ENCODE measurements at regions not wholly inside any gene's neighbourhood (a gene's known extent, or its start where the extent isn't known, plus 50 kb on each side); places are given as distances from the start of the nearest gene placed in this dataset.
"Not testable (repeated sequence)": the region's sequence is repeated elsewhere in the genome, so short reads cannot be mapped to it uniquely, and the experiment has no call there.

DNA sequence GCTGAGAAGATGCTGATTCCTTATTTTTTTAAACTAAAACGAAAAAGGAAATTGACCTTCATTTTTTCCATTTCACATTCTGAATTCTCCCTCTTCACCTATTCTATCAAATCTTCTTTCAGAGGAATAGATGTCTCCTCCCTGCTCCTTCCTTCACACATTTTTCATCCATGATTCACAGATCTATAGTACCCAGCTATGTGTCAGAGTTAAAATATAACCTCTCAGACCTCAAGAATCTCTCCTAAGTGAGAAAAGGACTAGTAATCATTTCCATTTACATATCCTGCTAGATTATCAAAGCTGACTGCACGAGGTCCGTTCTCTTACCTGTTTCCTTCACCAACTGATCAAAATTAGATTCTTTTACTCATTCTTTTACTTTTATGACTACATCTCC is 1297.6 kb upstream of the ALCAM start:
- ATAC-seq (no peak), DNase-seq (no peak)
- Histone ChIP-seq H3K27ac (no peak overlapping the region), H3K9me3 (no peaks in the 10 kb centered on the region), H3K4me1 (no peaks in the 10 kb centered on the region), H3K4me3 (no peak overlapping the region), H3K27me3 (no peaks in the 10 kb centered on the region), H3K36me3 (no peaks in the 10 kb centered on the region)
- intact Hi-C loops (cut with DNase I), result no loop called here
- TF ChIP-seq, protein P1, sequence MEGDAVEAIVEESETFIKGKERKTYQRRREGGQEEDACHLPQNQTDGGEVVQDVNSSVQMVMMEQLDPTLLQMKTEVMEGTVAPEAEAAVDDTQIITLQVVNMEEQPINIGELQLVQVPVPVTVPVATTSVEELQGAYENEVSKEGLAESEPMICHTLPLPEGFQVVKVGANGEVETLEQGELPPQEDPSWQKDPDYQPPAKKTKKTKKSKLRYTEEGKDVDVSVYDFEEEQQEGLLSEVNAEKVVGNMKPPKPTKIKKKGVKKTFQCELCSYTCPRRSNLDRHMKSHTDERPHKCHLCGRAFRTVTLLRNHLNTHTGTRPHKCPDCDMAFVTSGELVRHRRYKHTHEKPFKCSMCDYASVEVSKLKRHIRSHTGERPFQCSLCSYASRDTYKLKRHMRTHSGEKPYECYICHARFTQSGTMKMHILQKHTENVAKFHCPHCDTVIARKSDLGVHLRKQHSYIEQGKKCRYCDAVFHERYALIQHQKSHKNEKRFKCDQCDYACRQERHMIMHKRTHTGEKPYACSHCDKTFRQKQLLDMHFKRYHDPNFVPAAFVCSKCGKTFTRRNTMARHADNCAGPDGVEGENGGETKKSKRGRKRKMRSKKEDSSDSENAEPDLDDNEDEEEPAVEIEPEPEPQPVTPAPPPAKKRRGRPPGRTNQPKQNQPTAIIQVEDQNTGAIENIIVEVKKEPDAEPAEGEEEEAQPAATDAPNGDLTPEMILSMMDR (IDR thresholded peaks at IDR 0.05), result no peak

DNA sequence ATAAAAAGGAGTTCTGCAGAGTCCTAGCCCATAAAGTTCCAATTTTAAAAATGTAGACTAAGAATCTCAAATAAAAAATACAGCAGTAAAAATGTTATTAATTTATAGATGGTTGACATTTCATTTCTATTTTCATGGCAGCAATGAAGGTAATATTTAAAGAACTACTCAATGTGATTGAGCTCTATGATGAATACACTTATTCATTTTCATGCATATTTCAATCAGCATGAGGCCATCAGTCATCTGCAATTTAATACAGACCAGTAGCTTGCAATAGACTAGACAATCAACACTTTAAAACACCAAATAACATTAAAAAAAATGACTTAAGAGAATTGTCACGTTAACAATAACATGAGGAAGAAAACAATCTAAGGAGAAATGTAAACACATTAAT is 1295.8 kb upstream of the ALCAM start:
- H3K4me3 ChIP-seq, result no peak overlapping the region
- no peaks in the 10 kb centered on the region for H3K36me3 ChIP-seq
- H3K27me3 ChIP-seq, result no peaks in the 10 kb centered on the region
- TF ChIP-seq, protein P1 (IDR thresholded peaks at IDR 0.05), result no peak
- ATAC-seq (no peak), DNase-seq (no peak)
- intact Hi-C loops (cut with DNase I), result no loop called here
- no peaks in the 10 kb centered on the region for H3K4me1 ChIP-seq
- H3K9me3 ChIP-seq, result no peaks in the 10 kb centered on the region
- no peak overlapping the region for H3K27ac ChIP-seq

DNA sequence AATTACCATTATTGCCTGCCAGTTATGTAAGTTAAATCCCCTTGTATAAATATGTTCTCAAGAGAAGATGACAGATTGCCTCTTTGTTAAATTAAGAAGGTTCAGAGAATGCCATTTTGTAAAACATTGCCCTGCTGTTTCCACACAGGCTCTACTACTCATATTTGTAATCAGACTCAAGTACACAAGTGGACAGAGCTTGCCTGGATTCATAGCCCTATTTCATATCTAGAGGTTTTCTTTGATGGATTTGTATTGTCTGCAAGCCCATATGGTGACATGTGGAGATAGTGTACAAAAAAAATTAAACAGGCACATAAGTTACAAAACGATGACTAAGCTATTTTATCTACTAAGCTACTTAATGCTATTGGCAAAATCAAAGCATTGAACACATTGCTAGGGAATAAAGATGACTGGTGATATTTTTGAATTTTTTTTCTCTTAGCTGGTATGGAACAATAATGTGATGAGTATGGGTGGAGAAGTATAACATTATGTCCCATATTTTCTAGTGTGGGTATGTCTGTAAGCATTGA is 1286.6 kb upstream of the ALCAM start:
- Histone ChIP-seq H3K36me3 (no peaks in the 10 kb centered on the region), H3K27ac (no peak overlapping the region), H3K27me3 (no peaks in the 10 kb centered on the region), H3K4me3 (no peak overlapping the region), H3K4me1 (no peaks in the 10 kb centered on the region), H3K9me3 (no peaks in the 10 kb centered on the region)
- TF ChIP-seq, protein P1 (IDR thresholded peaks at IDR 0.05), result no peak
- intact Hi-C loops (cut with DNase I), result no loop called here
- ATAC-seq (no peak), DNase-seq (no peak)

DNA sequence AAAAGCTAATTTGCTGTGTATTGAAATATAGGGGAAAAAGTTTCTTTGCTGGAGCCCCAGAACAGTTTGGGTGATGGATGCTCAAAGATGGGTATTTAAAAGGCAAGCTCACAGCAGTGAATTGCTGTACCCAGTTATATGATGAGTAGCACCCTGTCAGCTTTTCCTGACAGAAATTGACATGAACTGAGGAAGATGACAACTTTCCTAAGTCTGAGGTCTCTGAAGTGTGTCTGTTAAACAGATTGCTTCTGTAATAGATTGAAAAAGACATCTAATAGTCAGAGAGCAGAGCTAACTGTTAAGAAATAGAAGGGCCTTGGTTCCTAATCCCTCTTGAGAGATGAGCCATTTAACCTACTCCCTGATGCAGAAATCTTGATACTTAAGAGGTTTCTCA is 1278.0 kb upstream of the ALCAM start:
- TF ChIP-seq, protein P1 (IDR thresholded peaks at IDR 0.05), result no peak
- intact Hi-C loops (cut with DNase I), result no loop called here
- Histone ChIP-seq H3K27me3 (no peaks in the 10 kb centered on the region), H3K4me3 (no peak overlapping the region), H3K27ac (no peak overlapping the region), H3K36me3 (no peaks in the 10 kb centered on the region), H3K4me1 (no peaks in the 10 kb centered on the region), H3K9me3 (no peaks in the 10 kb centered on the region)
- ATAC-seq, result no peak
- DNase-seq, result no peak

DNA sequence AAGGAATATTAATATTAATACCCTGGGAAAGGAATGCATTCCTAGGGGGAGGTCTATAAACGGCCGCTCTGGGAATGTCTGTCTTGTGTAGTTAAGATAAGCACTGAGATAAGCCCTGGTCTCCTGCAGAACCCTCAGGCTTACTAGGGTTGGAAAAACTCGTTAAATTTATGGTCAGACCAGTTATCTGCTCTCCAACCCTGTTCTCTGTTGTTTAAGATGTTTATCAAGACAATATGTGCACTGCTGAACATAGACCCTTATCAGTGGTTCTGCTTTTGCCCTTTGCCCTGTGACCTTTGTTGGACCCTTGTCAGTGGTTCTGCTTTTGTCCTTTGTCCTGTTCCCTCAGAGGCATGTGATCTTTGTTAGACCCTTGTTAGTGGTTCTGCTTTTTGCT is 1276.7 kb upstream of the ALCAM start:
- intact Hi-C loops (cut with DNase I); H3K36me3 ChIP-seq; H3K27me3 ChIP-seq; DNase-seq; H3K27ac ChIP-seq; ATAC-seq; H3K9me3 ChIP-seq; H3K4me3 ChIP-seq; H3K4me1 ChIP-seq: not testable (repeated sequence)

DNA sequence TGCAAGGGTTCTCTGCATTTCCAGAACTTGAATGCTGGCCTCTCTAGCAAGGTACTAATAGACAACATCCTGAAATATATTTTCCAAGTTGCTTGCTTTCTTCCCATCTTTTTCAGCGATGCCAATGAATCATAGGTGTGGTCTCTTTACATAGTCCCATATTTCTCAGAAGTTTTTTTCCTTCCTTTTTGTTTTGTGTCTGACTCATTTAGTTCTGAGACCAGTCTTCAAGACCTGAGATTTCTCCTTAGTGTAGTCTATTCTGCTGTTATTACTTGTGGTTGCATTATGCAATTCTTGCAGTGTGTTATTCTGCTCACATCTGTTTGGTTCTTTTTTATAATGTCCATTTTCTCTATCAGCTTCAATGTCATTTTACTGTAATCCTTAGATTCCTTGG is 1265.0 kb upstream of the ALCAM start:
- H3K27me3 ChIP-seq, result no peaks in the 10 kb centered on the region
- no peak overlapping the region for H3K27ac ChIP-seq
- no peaks in the 10 kb centered on the region for H3K9me3 ChIP-seq
- TF ChIP-seq, protein P1 (IDR thresholded peaks at IDR 0.05), result no peak
- no peak overlapping the region for H3K4me3 ChIP-seq
- H3K4me1 ChIP-seq, result no peaks in the 10 kb centered on the region
- ATAC-seq (no peak), DNase-seq (no peak)
- no peaks in the 10 kb centered on the region for H3K36me3 ChIP-seq
- intact Hi-C loops (cut with DNase I), result no loop called here

Data from upper lobe of right lung (tissue), 1 donor.